HCT116 (cell line): ENCODE measurements at regions not wholly inside any gene's neighbourhood (a gene's known extent, or its start where the extent isn't known, plus 50 kb on each side); places are given as distances from the start of the nearest gene placed in this dataset.

ENCODE experiments used
- ATAC-seq: fragments of 200-7000 bp; cut with Tn5 transposase; 2 replicates; pipeline ENCODE4 v1.9.1; 2020; ENCODE audit warnings: mild to moderate bottlenecking, moderate library complexity
- BruUV-seq: library from RNA; stranded (reverse); fragments of 400-500 nt; replicated peaks from 2 replicates; lab custom pipeline; 2021; lab: Mats Ljungman, UMichigan
- CTCF ChIA-PET: fragments of 300-600 bp; sonication (Branson Sonifier 250); formaldehyde crosslinking; loops from one replicate; lab custom pipeline; 2021; ENCODE audit warnings: antibody characterized with exemption; lab: Charles Lee
- POLR2A ChIA-PET: fragments of 300-600, 350-600 bp; sonication (Branson Sonifier 250); formaldehyde crosslinking; loops from one replicate; lab custom pipeline; 2021; ENCODE audit warnings: antibody characterized with exemption; lab: Charles Lee
- RAD21 ChIA-PET, 2 experiments: fragments of 300-600 bp; sonication (Branson Sonifier 250); formaldehyde crosslinking; loops; one replicate each; lab custom pipeline; 2023; ENCODE audit warnings: low total read pairs in 2 of 2; ENCODE audit not compliant: uncharacterized antibody in 2 of 2, unreplicated experiment in 2 of 2, low non-redundant PET in 1 of 2; lab: Charles Lee
- DNase-seq: peaks from one replicate; pipeline ENCODE4 v3.0.0-alpha.2; 2010; ENCODE audit warnings: low read depth, low spot score
- H2AFZ ChIP-seq: fragments of 200-600 bp; shearing (Covaris generic), sonication (generic); 2 replicates; pipeline ENCODE4 v1.6.1; 2017; ENCODE audit warnings: low read depth, mixed run types, mixed read lengths, antibody characterized with exemption, low read length; ENCODE audit not compliant: poor library complexity, severe bottlenecking
- H3K27ac ChIP-seq: 2 replicates; pipeline ENCODE4 v1.5.1; 2012; ENCODE audit warnings: low read depth, low read length
- H3K27me3 ChIP-seq: fragments of 200-600 bp; sonication (generic); 2 replicates; pipeline ENCODE4 v1.6.1; 2016; ENCODE audit warnings: mixed run types, low read length, mixed read lengths; ENCODE audit not compliant: insufficient read depth
- H3K36me3 ChIP-seq, 2 experiments: fragments of 200-500 bp in 1 of 2; fragments of 200-600 bp in 1 of 2; sonication (Bioruptor generic) in 1 of 2; sonication (generic) in 1 of 2; 2 replicates each; pipeline versions ENCODE4 v1.5.1 to v1.6.1; 2014 to 2016; ENCODE audit warnings: low read length in 2 of 2, inconsistent platforms in 1 of 2, mixed read lengths in 1 of 2, mixed run types in 1 of 2; ENCODE audit not compliant: insufficient read depth in 2 of 2, control insufficient read depth in 1 of 2
- H3K4me1 ChIP-seq, 2 experiments: fragments of 200-600 bp in 1 of 2; sonication (generic) in 1 of 2; 2 replicates each; pipeline versions ENCODE4 v1.5.1 to v1.6.1; 2012 to 2017; ENCODE audit warnings: low read length in 2 of 2, inconsistent platforms in 1 of 2, mild to moderate bottlenecking in 1 of 2, mixed read lengths in 1 of 2, mixed run types in 1 of 2, moderate library complexity in 1 of 2; ENCODE audit not compliant: insufficient read depth in 2 of 2, control insufficient read depth in 1 of 2
- H3K4me2 ChIP-seq: fragments of 200-600 bp; sonication (generic); 2 replicates; pipeline ENCODE4 v1.6.1; 2017; ENCODE audit warnings: mixed run types, low read length, mixed read lengths
- H3K4me3 ChIP-seq, 2 experiments: fragments of 200-600 bp in 1 of 2; sonication (generic) in 1 of 2; replicated peaks in 1 of 2; 2 replicates each; pipeline ENCODE4 v1.5.1; 2011 to 2016; ENCODE audit warnings: low read length in 2 of 2, control low read depth in 1 of 2, low read depth in 1 of 2, mild to moderate bottlenecking in 1 of 2, mixed read lengths in 1 of 2, mixed run types in 1 of 2
- H3K79me2 ChIP-seq: fragments of 200-600 bp; sonication (generic); 2 replicates; pipeline ENCODE4 v1.6.1; 2017; ENCODE audit warnings: mild to moderate bottlenecking, mixed run types, low read length, moderate library complexity, mixed read lengths; ENCODE audit not compliant: insufficient read depth
- H3K9ac ChIP-seq: fragments of 200-600 bp; sonication (generic); 2 replicates; pipeline ENCODE4 v1.6.1; 2016; ENCODE audit warnings: low read length, mixed read lengths
- H3K9me2 ChIP-seq: fragments of 200-600 bp; sonication (generic), shearing (Covaris generic); 2 replicates; pipeline ENCODE4 v1.6.1; 2017; ENCODE audit warnings: mixed run types, mild to moderate bottlenecking, moderate library complexity; ENCODE audit not compliant: insufficient read depth
- H3K9me3 ChIP-seq, 2 experiments: fragments of 200-500 bp in 1 of 2; fragments of 200-600 bp in 1 of 2; sonication (Bioruptor generic) in 1 of 2; sonication (generic) in 1 of 2; 2 replicates each; pipeline ENCODE4 v1.6.1; 2014 to 2017; ENCODE audit warnings: low read length in 2 of 2, mixed read lengths in 2 of 2, inconsistent platforms in 1 of 2, low read depth in 1 of 2, mild to moderate bottlenecking in 1 of 2, mixed run types in 1 of 2, moderate library complexity in 1 of 2; ENCODE audit not compliant: control insufficient read depth in 1 of 2, insufficient read depth in 1 of 2
- H4K20me1 ChIP-seq: fragments of 200-600 bp; sonication (generic), shearing (Covaris generic); 2 replicates; pipeline ENCODE4 v1.6.1; 2017; ENCODE audit warnings: mixed run types, mild to moderate bottlenecking, moderate library complexity; ENCODE audit not compliant: insufficient read depth
- EZH2phosphoT487 ChIP-seq: fragments of 200-600 bp; IDR thresholded peaks from 2 replicates; pipeline ENCODE4 v1.6.1; 2018; ENCODE audit warnings: antibody characterized with exemption, borderline replicate concordance
- SIN3A ChIP-seq: IDR thresholded peaks from 2 replicates; pipeline ENCODE4 v1.6.1; 2012; ENCODE audit warnings: low read depth
- intact Hi-C: fragments of 100-400 bp; cut with micrococcal nuclease; formaldehyde crosslinking; loops from 2 replicates; pipeline ENCODE4 v1.10.0; 2022
- TF ChIP-seq, protein P1 (sequence below): IDR thresholded peaks from 2 replicates; pipeline ENCODE4 v1.6.1; 2012
- TF ChIP-seq, protein P2 (sequence below): IDR thresholded peaks from 2 replicates; pipeline ENCODE4 v1.6.1; 2012

DNA sequence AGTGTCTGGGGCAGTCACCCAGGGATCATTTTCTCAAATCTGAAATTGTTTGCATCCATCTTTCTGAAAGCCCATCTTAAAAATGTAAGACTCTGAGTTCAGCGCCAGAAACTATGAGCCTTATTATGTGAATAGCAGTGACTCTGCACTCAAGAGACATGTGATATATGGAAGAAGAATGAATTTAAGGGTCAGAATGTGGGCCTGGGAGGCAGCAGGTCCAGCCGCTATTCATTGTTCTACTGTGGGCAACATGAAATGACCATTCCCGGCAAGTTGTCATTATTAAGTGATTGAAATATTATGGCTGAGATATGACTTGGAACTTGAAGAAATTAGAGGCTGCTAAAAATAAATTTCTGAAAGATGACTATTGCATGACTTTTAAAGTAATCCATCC lies 228.6 kb upstream of the ARRDC4 start:
- ATAC-seq (no peak), DNase-seq (no peak)
- H4K20me1 ChIP-seq, result no peaks in the 10 kb centered on the region
- no TSS peak for BruUV-seq
- H2AFZ ChIP-seq, result no peak overlapping the region
- intact Hi-C loops, result no loop called here
- RAD21 ChIA-PET, result no interaction called here
- CTCF ChIA-PET, result no interaction called here
- H3K4me2 ChIP-seq, result no peak overlapping the region
- H3K27me3 ChIP-seq, result no peaks in the 10 kb centered on the region
- no peaks in the 10 kb centered on the region for H3K9me3 ChIP-seq
- H3K9me2 ChIP-seq, result no peaks in the 10 kb centered on the region
- H3K36me3 ChIP-seq, result no peaks in the 10 kb centered on the region
- TF ChIP-seq EZH2phosphoT487 (no peak), SIN3A (no peak)
- TF ChIP-seq, protein P1, sequence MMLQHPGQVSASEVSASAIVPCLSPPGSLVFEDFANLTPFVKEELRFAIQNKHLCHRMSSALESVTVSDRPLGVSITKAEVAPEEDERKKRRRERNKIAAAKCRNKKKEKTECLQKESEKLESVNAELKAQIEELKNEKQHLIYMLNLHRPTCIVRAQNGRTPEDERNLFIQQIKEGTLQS, result no peak
- no peak overlapping the region for H3K27ac ChIP-seq
- no peaks in the 10 kb centered on the region for H3K79me2 ChIP-seq
- no peak overlapping the region for H3K4me3 ChIP-seq
- POLR2A ChIA-PET, result no interaction called here
- H3K9ac ChIP-seq, result no peak overlapping the region
- H3K4me1 ChIP-seq, result no peaks in the 10 kb centered on the region

DNA sequence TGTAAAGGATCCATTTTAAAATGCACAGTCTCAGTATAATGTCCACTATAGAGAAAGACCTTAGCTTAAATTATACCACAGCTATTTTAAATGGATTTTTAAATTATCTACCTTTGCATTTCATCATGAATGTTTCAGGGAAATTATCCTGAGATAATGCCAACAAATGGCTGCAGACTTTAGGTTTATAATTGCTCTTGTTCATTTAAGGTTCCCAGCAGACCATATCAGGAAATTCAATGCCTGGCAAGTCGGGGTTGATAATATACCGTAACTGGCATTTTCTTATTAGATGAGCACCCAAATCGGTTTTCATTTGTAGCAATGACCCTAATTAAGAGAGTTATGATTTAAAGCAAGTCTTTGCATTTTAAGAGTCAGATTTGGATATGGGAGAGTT lies 227.1 kb upstream of the ARRDC4 start:
- H3K27ac ChIP-seq, result no peak overlapping the region
- H3K79me2 ChIP-seq, result no peaks in the 10 kb centered on the region
- H3K4me1 ChIP-seq, result no peaks in the 10 kb centered on the region
- CTCF ChIA-PET, result no interaction called here
- DNase-seq, result no peak
- H3K9ac ChIP-seq, result no peak overlapping the region
- RAD21 ChIA-PET, result no interaction called here
- TF ChIP-seq, protein P2, sequence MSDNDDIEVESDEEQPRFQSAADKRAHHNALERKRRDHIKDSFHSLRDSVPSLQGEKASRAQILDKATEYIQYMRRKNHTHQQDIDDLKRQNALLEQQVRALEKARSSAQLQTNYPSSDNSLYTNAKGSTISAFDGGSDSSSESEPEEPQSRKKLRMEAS, result no peak
- H2AFZ ChIP-seq, result no peak overlapping the region
- POLR2A ChIA-PET, result no interaction called here
- no peaks in the 10 kb centered on the region for H3K9me3 ChIP-seq
- H4K20me1 ChIP-seq, result no peaks in the 10 kb centered on the region
- H3K4me3 ChIP-seq, result no peak overlapping the region
- no peak overlapping the region for H3K4me2 ChIP-seq
- no TSS peak for BruUV-seq
- no peak for ATAC-seq
- H3K36me3 ChIP-seq, result no peaks in the 10 kb centered on the region
- no peaks in the 10 kb centered on the region for H3K27me3 ChIP-seq
- no peaks in the 10 kb centered on the region for H3K9me2 ChIP-seq
- intact Hi-C loops, result no loop called here
